Ishikawa (cell line): ENCODE measurements at regions not wholly inside any gene's neighbourhood (a gene's known extent, or its start where the extent isn't known, plus 50 kb on each side); places are given as distances from the start of the nearest gene placed in this dataset.

Source experiments
- CREB1 ChIP-seq: IDR thresholded peaks from 2 replicates; pipeline ENCODE4 v1.6.1; 2012; ENCODE audit warnings: low read depth
- EGR1 ChIP-seq: IDR thresholded peaks from 2 replicates; pipeline ENCODE4 v1.6.1; 2012
- EP300 ChIP-seq: IDR thresholded peaks from 2 replicates; pipeline ENCODE4 v1.6.1; 2012; ENCODE audit warnings: borderline replicate concordance
- FOXM1 ChIP-seq: IDR thresholded peaks from 2 replicates; pipeline ENCODE4 v1.6.1; 2012; ENCODE audit warnings: low read depth, borderline replicate concordance
- NFIC ChIP-seq: IDR thresholded peaks from 2 replicates; pipeline ENCODE4 v1.6.1; 2012
- RAD21 ChIP-seq: IDR thresholded peaks from 2 replicates; pipeline ENCODE4 v1.6.1; 2012; ENCODE audit warnings: low read depth
- TCF12 ChIP-seq: IDR thresholded peaks from 2 replicates; pipeline ENCODE4 v1.6.1; 2012; ENCODE audit warnings: low read depth
- TEAD4 ChIP-seq: IDR thresholded peaks from 2 replicates; pipeline ENCODE4 v1.6.1; 2012
- USF1 ChIP-seq: IDR thresholded peaks from 2 replicates; pipeline ENCODE4 v1.6.1; 2012
- YY1 ChIP-seq: IDR thresholded peaks from 2 replicates; pipeline ENCODE4 v1.6.1; 2012; ENCODE audit warnings: low read depth
- ZBTB7A ChIP-seq: IDR thresholded peaks from 2 replicates; pipeline ENCODE4 v1.6.1; 2012; ENCODE audit warnings: low read depth
- TF ChIP-seq, protein P1 (sequence below): IDR thresholded peaks from 2 replicates; pipeline ENCODE4 v1.6.1; 2012
- TF ChIP-seq, protein P2 (sequence below): IDR thresholded peaks from 2 replicates; pipeline ENCODE4 v1.6.1; 2012; ENCODE audit warnings: low read depth, mild to moderate bottlenecking

DNA sequence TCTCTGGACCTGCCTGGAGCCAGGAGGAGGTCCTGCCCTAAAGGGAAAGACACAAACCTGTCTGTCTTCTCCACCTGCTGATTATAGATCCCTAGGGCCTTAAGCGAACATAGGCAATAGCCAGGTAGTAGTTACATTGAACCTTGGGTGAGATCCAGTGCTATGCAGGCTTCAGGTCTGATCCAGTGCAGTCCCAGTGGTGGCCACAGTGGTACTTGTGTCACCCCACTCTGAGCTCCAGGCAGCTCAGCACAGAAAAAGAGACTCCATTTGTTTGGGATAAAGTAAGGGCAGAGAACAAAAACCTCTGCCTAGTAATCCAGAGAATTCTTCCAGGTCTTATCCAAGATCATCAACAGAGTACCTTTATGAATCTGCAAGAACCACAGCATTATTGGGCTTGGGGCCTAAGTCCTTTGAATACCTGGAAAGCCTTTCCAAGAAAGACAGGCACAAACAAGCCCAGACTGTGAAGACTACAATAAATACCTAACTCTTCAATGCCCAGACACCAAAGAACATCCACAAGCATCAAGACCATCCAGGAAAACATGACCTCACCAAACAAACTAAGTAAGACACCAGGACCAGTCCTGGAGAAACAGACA lies 60.4 kb upstream of the KTN1 start:
- TF ChIP-seq NFIC (no peak), USF1 (no peak), RAD21 (no peak)

- TF ChIP-seq FOXM1 (no peak), ZBTB7A (no peak), TCF12 (no peak), NFIC (no peak), TEAD4 (no peak), CREB1 (no peak), EP300 (no peak), USF1 (no peak), EGR1 (no peak), YY1 (no peak)
- TF ChIP-seq, protein P1, sequence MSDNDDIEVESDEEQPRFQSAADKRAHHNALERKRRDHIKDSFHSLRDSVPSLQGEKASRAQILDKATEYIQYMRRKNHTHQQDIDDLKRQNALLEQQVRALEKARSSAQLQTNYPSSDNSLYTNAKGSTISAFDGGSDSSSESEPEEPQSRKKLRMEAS = no peak
- TF ChIP-seq, protein P2, sequence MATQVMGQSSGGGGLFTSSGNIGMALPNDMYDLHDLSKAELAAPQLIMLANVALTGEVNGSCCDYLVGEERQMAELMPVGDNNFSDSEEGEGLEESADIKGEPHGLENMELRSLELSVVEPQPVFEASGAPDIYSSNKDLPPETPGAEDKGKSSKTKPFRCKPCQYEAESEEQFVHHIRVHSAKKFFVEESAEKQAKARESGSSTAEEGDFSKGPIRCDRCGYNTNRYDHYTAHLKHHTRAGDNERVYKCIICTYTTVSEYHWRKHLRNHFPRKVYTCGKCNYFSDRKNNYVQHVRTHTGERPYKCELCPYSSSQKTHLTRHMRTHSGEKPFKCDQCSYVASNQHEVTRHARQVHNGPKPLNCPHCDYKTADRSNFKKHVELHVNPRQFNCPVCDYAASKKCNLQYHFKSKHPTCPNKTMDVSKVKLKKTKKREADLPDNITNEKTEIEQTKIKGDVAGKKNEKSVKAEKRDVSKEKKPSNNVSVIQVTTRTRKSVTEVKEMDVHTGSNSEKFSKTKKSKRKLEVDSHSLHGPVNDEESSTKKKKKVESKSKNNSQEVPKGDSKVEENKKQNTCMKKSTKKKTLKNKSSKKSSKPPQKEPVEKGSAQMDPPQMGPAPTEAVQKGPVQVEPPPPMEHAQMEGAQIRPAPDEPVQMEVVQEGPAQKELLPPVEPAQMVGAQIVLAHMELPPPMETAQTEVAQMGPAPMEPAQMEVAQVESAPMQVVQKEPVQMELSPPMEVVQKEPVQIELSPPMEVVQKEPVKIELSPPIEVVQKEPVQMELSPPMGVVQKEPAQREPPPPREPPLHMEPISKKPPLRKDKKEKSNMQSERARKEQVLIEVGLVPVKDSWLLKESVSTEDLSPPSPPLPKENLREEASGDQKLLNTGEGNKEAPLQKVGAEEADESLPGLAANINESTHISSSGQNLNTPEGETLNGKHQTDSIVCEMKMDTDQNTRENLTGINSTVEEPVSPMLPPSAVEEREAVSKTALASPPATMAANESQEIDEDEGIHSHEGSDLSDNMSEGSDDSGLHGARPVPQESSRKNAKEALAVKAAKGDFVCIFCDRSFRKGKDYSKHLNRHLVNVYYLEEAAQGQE = no peak
Observed at GRCh38 chr14:55523321-55523720, 56.7 kb upstream of the KTN1 start.
